ENCODE measurements at regions not wholly inside any gene's neighbourhood (a gene's known extent, or its start where the extent isn't known, plus 50 kb on each side); places are given as distances from the start of the nearest gene placed in this dataset.

GRCh38 chr9:78468231-78468630 is 171.3 kb downstream of the PSAT1 start:
- no peak for TF ChIP-seq CTCF (IDR thresholded peaks at IDR 0.05)
- TF ChIP-seq POLR2A (IDR thresholded peaks at IDR 0.05): no peak

All from thyroid gland (tissue), 4 donors.